Dermis blood vessel endothelial cell (primary cell): ENCODE measurements at regions not wholly inside any gene's neighbourhood (a gene's known extent, or its start where the extent isn't known, plus 50 kb on each side); places are given as distances from the start of the nearest gene placed in this dataset.

Experiments
- DNase-seq: peaks from one replicate; pipeline ENCODE4 v3.0.0; 2010

GRCh38 chr2:144875290-144875969, 355.5 kb upstream of the ZEB2 start:
- no peak for DNase-seq

GRCh38 chr2:144865670-144866069, 345.8 kb upstream of the ZEB2 start:
- no peak for DNase-seq

GRCh38 chr2:144859716-144860115, 339.8 kb upstream of the ZEB2 start:
- no peak for DNase-seq

GRCh38 chr2:144858211-144858610, 338.3 kb upstream of the ZEB2 start:
- no peak for DNase-seq

GRCh38 chr2:144854596-144854995, 334.7 kb upstream of the ZEB2 start:
- no peak for DNase-seq

GRCh38 chr2:144849612-144850011, 329.7 kb upstream of the ZEB2 start:
- no peak for DNase-seq

- DNase-seq, result no peak
These were observed 328.5 kb upstream of the ZEB2 start for GRCh38 chr2:144848423-144848822.

GRCh38 chr2:144847347-144848080, 327.6 kb upstream of the ZEB2 start:
- DNase-seq, result no peak

GRCh38 chr2:144836635-144837350, 316.9 kb upstream of the ZEB2 start:
- no peak for DNase-seq

- DNase-seq, result peak; percentile 34
These were observed 315.9 kb upstream of the ZEB2 start for GRCh38 chr2:144835634-144836350.

GRCh38 chr2:144834998-144835633, 315.2 kb upstream of the ZEB2 start:
- peak; percentile 45 for DNase-seq

- DNase-seq, result no peak
These were observed 314.4 kb upstream of the ZEB2 start for GRCh38 chr2:144834363-144834762.

GRCh38 chr2:144833075-144833637, 313.2 kb upstream of the ZEB2 start:
- DNase-seq, result no peak

GRCh38 chr2:144832048-144832447, 312.1 kb upstream of the ZEB2 start:
- DNase-seq, result no peak

- no peak for DNase-seq
These were observed 310.6 kb upstream of the ZEB2 start for GRCh38 chr2:144830543-144830942.

GRCh38 chr2:144827404-144827803, 307.5 kb upstream of the ZEB2 start:
- no peak for DNase-seq

GRCh38 chr2:144826105-144826504, 306.2 kb upstream of the ZEB2 start:
- no peak for DNase-seq

GRCh38 chr2:144825331-144826020, 305.6 kb upstream of the ZEB2 start:
- DNase-seq, result no peak

GRCh38 chr2:144824306-144825080, 304.6 kb upstream of the ZEB2 start:
- DNase-seq, result no peak

GRCh38 chr2:144822966-144823365, 303.0 kb upstream of the ZEB2 start:
- no peak for DNase-seq

- DNase-seq, result no peak
These were observed 292.4 kb upstream of the ZEB2 start for GRCh38 chr2:144812288-144812687.
